H1 (cell line): ENCODE measurements at regions not wholly inside any gene's neighbourhood (a gene's known extent, or its start where the extent isn't known, plus 50 kb on each side); places are given as distances from the start of the nearest gene placed in this dataset.

Source experiments
- CTCF ChIA-PET: fragments of 300-600 bp; sonication (Branson Sonifier 250); formaldehyde crosslinking; loops from one replicate; lab custom pipeline; 2021; ENCODE audit not compliant: partially characterized antibody; lab: Charles Lee
- POLR2A ChIA-PET: fragments of 300-600 bp; sonication (Branson Sonifier 250); formaldehyde crosslinking; loops from one replicate; lab custom pipeline; 2021; ENCODE audit warnings: inconsistent platforms; ENCODE audit not compliant: partially characterized antibody; lab: Charles Lee
- DNase-seq, 2 experiments: peaks; one replicate each; pipeline versions ENCODE4 v3.0.0 to v3.0.0-alpha.2; 2010 to 2022; ENCODE audit warnings: low spot score in 2 of 2, low read depth in 1 of 2, mixed read lengths in 1 of 2
- FAIRE-seq: peaks from 2 replicates; lab custom pipeline; 2011; peaks lifted over from hg19 to GRCh38; lab: Jason Lieb, UNC
- H2AFZ ChIP-seq: 2 replicates; pipeline ENCODE4 v1.8.1; 2012; ENCODE audit warnings: low read length, inconsistent platforms
- H2AK5ac ChIP-seq: 2 replicates; pipeline ENCODE4 v1.6.1; 2013; ENCODE audit warnings: low read depth, low read length
- H2BK120ac ChIP-seq: replicated peaks from 2 replicates; pipeline ENCODE3; 2013; ENCODE audit warnings: low read depth, low read length, inconsistent platforms
- H2BK12ac ChIP-seq: 2 replicates; pipeline ENCODE4 v1.6.1; 2013; ENCODE audit warnings: low read depth, low read length
- H2BK15ac ChIP-seq: 2 replicates; pipeline ENCODE4 v1.6.1; 2013; ENCODE audit warnings: low read length
- H2BK20ac ChIP-seq: 2 replicates; pipeline ENCODE4 v1.6.1; 2013; ENCODE audit warnings: low read length
- H2BK5ac ChIP-seq: 2 replicates; pipeline ENCODE4 v1.6.1; 2013; ENCODE audit warnings: low read depth, low read length
- H3K14ac ChIP-seq: 2 replicates; pipeline ENCODE4 v1.6.1; 2013; ENCODE audit warnings: inconsistent platforms; ENCODE audit not compliant: insufficient read length
- H3K18ac ChIP-seq: 2 replicates; pipeline ENCODE4 v1.6.1; 2013; ENCODE audit warnings: low read length; ENCODE audit errors: extremely low read depth
- H3K23ac ChIP-seq: 2 replicates; pipeline ENCODE4 v1.6.1; 2013; ENCODE audit warnings: inconsistent platforms; ENCODE audit not compliant: insufficient read length
- H3K23me2 ChIP-seq: 2 replicates; pipeline ENCODE4 v1.6.1; 2013; ENCODE audit warnings: low read depth, low read length
- H3K27ac ChIP-seq: 2 replicates; pipeline ENCODE4 v1.6.1; 2011; ENCODE audit warnings: low read depth, low read length, inconsistent platforms
- H3K27me3 ChIP-seq, 4 experiments: replicated peaks in 1 of 4; 1 replicate in 1 of 4; 2 replicates in 3 of 4; pipeline versions ENCODE4 v1.6.1 to v1.8.1; 2011 to 2013; ENCODE audit warnings: low read length in 3 of 4, mild to moderate bottlenecking in 3 of 4, inconsistent platforms in 2 of 4, mixed read lengths in 2 of 4, moderate library complexity in 1 of 4; ENCODE audit not compliant: control insufficient read depth in 3 of 4, insufficient read depth in 3 of 4; ENCODE audit errors: extremely low read depth in 1 of 4
- H3K36me3 ChIP-seq, 4 experiments: 2 replicates each; pipeline versions ENCODE4 v1.6.1 to v1.8.1; 2011 to 2013; ENCODE audit warnings: mild to moderate bottlenecking in 4 of 4, low read length in 3 of 4, moderate library complexity in 2 of 4, control low read depth in 1 of 4, inconsistent platforms in 1 of 4; ENCODE audit not compliant: insufficient read depth in 4 of 4, control insufficient read depth in 2 of 4
- H3K4ac ChIP-seq: replicated peaks from 2 replicates; pipeline ENCODE3; 2013; ENCODE audit warnings: low read length, low read depth, mixed read lengths, inconsistent platforms; ENCODE audit not compliant: insufficient read length
- H3K4me1 ChIP-seq, 4 experiments: replicated peaks in 1 of 4; 1 replicate in 1 of 4; 2 replicates in 3 of 4; pipeline versions ENCODE4 v1.6.1 to v1.8.1; 2011 to 2013; ENCODE audit warnings: low read length in 3 of 4, inconsistent platforms in 2 of 4, mixed read lengths in 1 of 4; ENCODE audit not compliant: insufficient read depth in 4 of 4, control insufficient read depth in 3 of 4
- H3K4me2 ChIP-seq, 2 experiments: 2 replicates each; pipeline versions ENCODE4 v1.6.1 to v1.8.1; 2011 to 2013; ENCODE audit warnings: low read depth in 2 of 2, low read length in 2 of 2, control low read depth in 1 of 2, inconsistent platforms in 1 of 2, mild to moderate bottlenecking in 1 of 2; ENCODE audit not compliant: insufficient read depth in 1 of 2
- H3K4me3 ChIP-seq, 4 experiments: fragments of 200-600, 300-600 bp in 1 of 4; sonication (generic), shearing (Covaris generic), sonication (Bioruptor Twin) in 1 of 4; 2 replicates each; pipeline versions ENCODE4 v1.5.1 to v1.8.1; 2011 to 2016; ENCODE audit warnings: low read length in 4 of 4, low read depth in 3 of 4, control low read depth in 2 of 4, inconsistent platforms in 2 of 4, mild to moderate bottlenecking in 2 of 4, mixed read lengths in 1 of 4, moderate library complexity in 1 of 4; ENCODE audit not compliant: insufficient read depth in 2 of 4; ENCODE audit errors: extremely low read depth in 1 of 4
- H3K56ac ChIP-seq: replicated peaks from 2 replicates; pipeline ENCODE3; 2013; ENCODE audit warnings: low read depth, mild to moderate bottlenecking, mixed read lengths, low read length, inconsistent platforms; ENCODE audit not compliant: insufficient read length
- H3K79me1 ChIP-seq: 2 replicates; pipeline ENCODE4 v1.6.1; 2013; ENCODE audit warnings: low read depth, low read length, control low read depth
- H3K79me2 ChIP-seq, 2 experiments: 2 replicates each; pipeline versions ENCODE4 v1.6.1 to v1.8.1; 2012 to 2013; ENCODE audit warnings: low read length in 2 of 2, mild to moderate bottlenecking in 2 of 2, inconsistent platforms in 1 of 2; ENCODE audit not compliant: insufficient read depth in 2 of 2, control insufficient read depth in 1 of 2
- H3K9ac ChIP-seq, 4 experiments: replicated peaks in 1 of 4; 1 replicate in 1 of 4; 2 replicates in 3 of 4; pipeline versions ENCODE4 v1.6.1 to v1.8.1; 2011 to 2013; ENCODE audit warnings: low read depth in 3 of 4, low read length in 3 of 4, control low read depth in 2 of 4, mild to moderate bottlenecking in 2 of 4, moderate library complexity in 2 of 4, inconsistent platforms in 1 of 4; ENCODE audit errors: extremely low read depth in 1 of 4
- H3K9me3 ChIP-seq, 2 experiments: 2 replicates each; pipeline versions ENCODE4 v1.6.1 to v1.8.1; 2012 to 2013; ENCODE audit warnings: mild to moderate bottlenecking in 2 of 2, moderate library complexity in 2 of 2, control low read depth in 1 of 2, inconsistent platforms in 1 of 2, low read depth in 1 of 2, low read length in 1 of 2, mixed read lengths in 1 of 2; ENCODE audit not compliant: insufficient read depth in 2 of 2
- H4K20me1 ChIP-seq, 2 experiments: replicated peaks in 1 of 2; 2 replicates each; pipeline versions ENCODE3 to v1.8.1; 2011 to 2013; ENCODE audit warnings: inconsistent platforms in 2 of 2, low read length in 2 of 2, mild to moderate bottlenecking in 1 of 2; ENCODE audit not compliant: insufficient read depth in 2 of 2, control insufficient read depth in 1 of 2
- H4K5ac ChIP-seq: 2 replicates; pipeline ENCODE4 v1.6.1; 2013; ENCODE audit warnings: low read length, low read depth, mixed read lengths, inconsistent platforms; ENCODE audit not compliant: insufficient read length
- H4K8ac ChIP-seq: 2 replicates; pipeline ENCODE4 v1.8.0; 2013; ENCODE audit warnings: mild to moderate bottlenecking, moderate library complexity, low read length, inconsistent platforms; ENCODE audit not compliant: insufficient read depth; ENCODE audit errors: extremely low read depth
- H4K91ac ChIP-seq: replicated peaks from 2 replicates; pipeline ENCODE3; 2013; ENCODE audit warnings: low read length, mixed read lengths, inconsistent platforms; ENCODE audit not compliant: insufficient read length
- ASH2L ChIP-seq: fragments of 200-600, 300-600 bp; sonication (generic); IDR thresholded peaks from one replicate; pipeline ENCODE4 v1.7.1; 2017; ENCODE audit warnings: low read length
- CBX5 ChIP-seq: fragments of 300-800, 300-1000 bp; sonication (generic); IDR thresholded peaks from 2 replicates; pipeline ENCODE4 v1.7.1; 2016; ENCODE audit warnings: antibody characterized with exemption, low read length, low read depth
- CTBP2 ChIP-seq: IDR thresholded peaks from 2 replicates; pipeline ENCODE4 v1.7.0; 2011; ENCODE audit warnings: borderline replicate concordance, mild to moderate bottlenecking, moderate library complexity, mixed read lengths, low read length; ENCODE audit not compliant: insufficient read depth, insufficient read length
- EP300 ChIP-seq, 2 experiments: IDR thresholded peaks; 1 replicate in 1 of 2; 2 replicates in 1 of 2; pipeline ENCODE4 v1.6.1; 2011 to 2012; ENCODE audit warnings: low read depth in 2 of 2, low read length in 2 of 2, mild to moderate bottlenecking in 2 of 2, borderline replicate concordance in 1 of 2, inconsistent platforms in 1 of 2, moderate library complexity in 1 of 2
- EZH2 ChIP-seq: fragments of 200-600 bp; sonication (generic); IDR thresholded peaks from 2 replicates; pipeline ENCODE4 v1.7.1; 2012; ENCODE audit warnings: low read depth, mild to moderate bottlenecking, moderate library complexity, low read length, inconsistent platforms; ENCODE audit not compliant: severe bottlenecking
- KDM1A ChIP-seq: fragments of 200-600, 300-600 bp; sonication (generic); IDR thresholded peaks from 2 replicates; pipeline ENCODE4 v1.7.1; 2016; ENCODE audit warnings: mild to moderate bottlenecking, low read length, borderline replicate concordance
- SIX5 ChIP-seq: IDR thresholded peaks from 2 replicates; pipeline ENCODE4 v1.6.1; 2011; ENCODE audit warnings: mild to moderate bottlenecking, low read depth, low read length
- SP4 ChIP-seq: IDR thresholded peaks from 2 replicates; pipeline ENCODE4 v1.6.1; 2012; ENCODE audit warnings: low read length, inconsistent platforms
- TAF1 ChIP-seq: IDR thresholded peaks from 2 replicates; pipeline ENCODE4 v1.6.1; 2011; ENCODE audit warnings: mild to moderate bottlenecking, low read depth, low read length
- TEAD4 ChIP-seq: IDR thresholded peaks from 2 replicates; pipeline ENCODE4 v1.6.1; 2012; ENCODE audit warnings: low read depth, low read length, inconsistent platforms, mixed read lengths
- WGBS, 2 experiments: shearing (Covaris generic) in 1 of 2; methylation state at CpG; one replicate each; pipeline versions ENCODE4 v1.1.6 to v1.1.7; 2013 to 2015; ENCODE audit warnings: low lambda C conversion rate in 2 of 2, mixed read lengths in 2 of 2, inconsistent platforms in 1 of 2, low coverage in 1 of 2, missing lambda C conversion rate in 1 of 2; ENCODE audit not compliant: insufficient replicate concordance in 2 of 2, insufficient coverage in 1 of 2, insufficient read length in 1 of 2; ENCODE audit errors: extremely low coverage in 1 of 2, missing lambda C conversion rate in 1 of 2; 5-methylcytosine and 5-hydroxymethylcytosine counted together
- TF ChIP-seq, protein P1 (sequence below), 3 experiments: IDR thresholded peaks; 1 replicate in 2 of 3; 2 replicates in 1 of 3; pipeline versions ENCODE4 v1.5.1 to v1.6.1; 2011; ENCODE audit warnings: low read length in 3 of 3, mild to moderate bottlenecking in 3 of 3, inconsistent platforms in 2 of 3, low read depth in 1 of 3, moderate library complexity in 1 of 3; ENCODE audit not compliant: insufficient read depth in 1 of 3; ENCODE audit errors: control extremely low read depth in 1 of 3

DNA sequence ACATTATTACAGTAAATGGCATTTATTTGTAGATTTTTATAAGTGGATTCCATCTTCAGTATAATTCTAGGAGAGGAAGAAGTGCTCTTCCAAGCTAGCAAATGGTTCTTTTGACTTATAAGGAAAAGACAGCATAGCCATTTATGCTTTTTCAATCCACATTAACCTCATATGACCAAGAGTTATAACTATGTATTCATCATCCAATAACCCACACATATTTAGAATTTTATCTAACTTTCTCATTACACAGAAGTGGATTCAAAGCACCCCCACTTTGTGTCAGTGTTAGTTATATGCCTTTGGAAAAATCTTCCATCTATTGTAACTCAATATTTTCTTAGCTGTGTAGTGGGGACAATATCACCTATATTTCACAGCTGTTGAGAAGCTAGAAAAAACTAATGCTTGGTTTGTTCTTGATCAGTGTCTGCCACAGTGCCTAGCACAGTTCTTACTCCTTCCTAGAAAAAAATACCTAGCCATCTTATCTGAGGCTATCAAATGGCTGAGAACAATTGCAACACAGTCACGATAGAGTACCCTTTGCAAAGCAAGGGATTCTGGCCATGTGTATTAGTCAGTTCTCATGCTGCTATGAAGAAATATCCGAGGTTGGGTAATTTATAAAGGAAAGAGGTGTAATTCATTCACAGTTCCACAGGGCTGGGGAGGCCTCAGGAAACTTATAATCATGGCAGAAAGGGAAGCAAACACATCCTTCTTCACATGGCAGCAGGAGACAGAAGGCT, 986.3 kb downstream of the TFAP2A start:
- Histone ChIP-seq H2BK20ac (no peak overlapping the region), H3K4ac (no peak overlapping the region), H3K23me2 (no peaks in the 10 kb centered on the region), H3K9me3 (no peaks in the 10 kb centered on the region), H4K20me1 (no peaks in the 10 kb centered on the region), H3K79me2 (no peaks in the 10 kb centered on the region), H3K9ac (no peak overlapping the region), H3K4me1 (peaks cover 0 to 4% (median 0%) of the 10 kb centered on the region in 4 experiments; a peak in 1 of 7 replicates), H2AK5ac (no peak overlapping the region), H3K27ac (no peak overlapping the region), H3K27me3 (no peaks in the 10 kb centered on the region), H3K4me2 (no peak overlapping the region), H2BK120ac (no peak overlapping the region), H3K23ac (no peak overlapping the region), H3K36me3 (no peaks in the 10 kb centered on the region), H3K79me1 (no peaks in the 10 kb centered on the region), H2AFZ (no peak overlapping the region), H4K5ac (no peak overlapping the region), H4K91ac (no peak overlapping the region), H3K18ac (no peak overlapping the region), H3K4me3 (no peak overlapping the region), H2BK5ac (no peak overlapping the region), H2BK15ac (no peak overlapping the region), H3K14ac (no peak overlapping the region), H4K8ac (no peak overlapping the region), H3K56ac (no peak overlapping the region), H2BK12ac (no peak overlapping the region)
- ChIA-PET POLR2A (no interaction called here), CTCF (no interaction called here)
- no peak for FAIRE-seq
- no peak for DNase-seq
- WGBS, 2 experiments, result 100% methylated on average over 2 of the region's 2 CpGs; no CpG with 5 or more reads in 1 of the 2 experiments
- TF ChIP-seq TEAD4, result no peak
- TF ChIP-seq SIX5, result no peak
- TF ChIP-seq TAF1, result no peak
- TF ChIP-seq EP300 (IDR thresholded peaks at IDR 0.05; ENCODE audit: borderline replicate concordance in 1 of 2, low read depth in 2 of 2, low read length in 2 of 2), result no peak
- TF ChIP-seq, protein P1, sequence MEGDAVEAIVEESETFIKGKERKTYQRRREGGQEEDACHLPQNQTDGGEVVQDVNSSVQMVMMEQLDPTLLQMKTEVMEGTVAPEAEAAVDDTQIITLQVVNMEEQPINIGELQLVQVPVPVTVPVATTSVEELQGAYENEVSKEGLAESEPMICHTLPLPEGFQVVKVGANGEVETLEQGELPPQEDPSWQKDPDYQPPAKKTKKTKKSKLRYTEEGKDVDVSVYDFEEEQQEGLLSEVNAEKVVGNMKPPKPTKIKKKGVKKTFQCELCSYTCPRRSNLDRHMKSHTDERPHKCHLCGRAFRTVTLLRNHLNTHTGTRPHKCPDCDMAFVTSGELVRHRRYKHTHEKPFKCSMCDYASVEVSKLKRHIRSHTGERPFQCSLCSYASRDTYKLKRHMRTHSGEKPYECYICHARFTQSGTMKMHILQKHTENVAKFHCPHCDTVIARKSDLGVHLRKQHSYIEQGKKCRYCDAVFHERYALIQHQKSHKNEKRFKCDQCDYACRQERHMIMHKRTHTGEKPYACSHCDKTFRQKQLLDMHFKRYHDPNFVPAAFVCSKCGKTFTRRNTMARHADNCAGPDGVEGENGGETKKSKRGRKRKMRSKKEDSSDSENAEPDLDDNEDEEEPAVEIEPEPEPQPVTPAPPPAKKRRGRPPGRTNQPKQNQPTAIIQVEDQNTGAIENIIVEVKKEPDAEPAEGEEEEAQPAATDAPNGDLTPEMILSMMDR (IDR thresholded peaks at IDR 0.05; ENCODE audit: control extremely low read depth in 1 of 3, insufficient read depth in 1 of 3, low read depth in 1 of 3, low read length in 3 of 3), result no peak
- TF ChIP-seq EZH2, result no peak
- TF ChIP-seq KDM1A, result no peak
- TF ChIP-seq SP4, result no peak
- TF ChIP-seq CTBP2, result no peak
- TF ChIP-seq CBX5, result no peak
- no peak for TF ChIP-seq ASH2L
